Ishikawa (cell line): ENCODE measurements at regions not wholly inside any gene's neighbourhood (a gene's known extent, or its start where the extent isn't known, plus 50 kb on each side); places are given as distances from the start of the nearest gene placed in this dataset.

Experiments used
- CEBPB ChIP-seq: IDR thresholded peaks from 2 replicates; pipeline ENCODE4 v1.6.1; 2012
- CREB1 ChIP-seq: IDR thresholded peaks from 2 replicates; pipeline ENCODE4 v1.6.1; 2012; ENCODE audit warnings: low read depth
- EGR1 ChIP-seq: IDR thresholded peaks from 2 replicates; pipeline ENCODE4 v1.6.1; 2012
- EP300 ChIP-seq: IDR thresholded peaks from 2 replicates; pipeline ENCODE4 v1.6.1; 2012; ENCODE audit warnings: borderline replicate concordance
- FOXM1 ChIP-seq: IDR thresholded peaks from 2 replicates; pipeline ENCODE4 v1.6.1; 2012; ENCODE audit warnings: low read depth, borderline replicate concordance
- NFIC ChIP-seq: IDR thresholded peaks from 2 replicates; pipeline ENCODE4 v1.6.1; 2012
- RAD21 ChIP-seq: IDR thresholded peaks from 2 replicates; pipeline ENCODE4 v1.6.1; 2012; ENCODE audit warnings: low read depth
- TAF1 ChIP-seq: IDR thresholded peaks from 2 replicates; pipeline ENCODE4 v1.6.1; 2012; ENCODE audit warnings: low read depth, mild to moderate bottlenecking
- TEAD4 ChIP-seq: IDR thresholded peaks from 2 replicates; pipeline ENCODE4 v1.6.1; 2012
- YY1 ChIP-seq: IDR thresholded peaks from 2 replicates; pipeline ENCODE4 v1.6.1; 2012; ENCODE audit warnings: low read depth
- TF ChIP-seq, protein P1 (sequence below): IDR thresholded peaks from 2 replicates; pipeline ENCODE4 v1.6.1; 2012

DNA sequence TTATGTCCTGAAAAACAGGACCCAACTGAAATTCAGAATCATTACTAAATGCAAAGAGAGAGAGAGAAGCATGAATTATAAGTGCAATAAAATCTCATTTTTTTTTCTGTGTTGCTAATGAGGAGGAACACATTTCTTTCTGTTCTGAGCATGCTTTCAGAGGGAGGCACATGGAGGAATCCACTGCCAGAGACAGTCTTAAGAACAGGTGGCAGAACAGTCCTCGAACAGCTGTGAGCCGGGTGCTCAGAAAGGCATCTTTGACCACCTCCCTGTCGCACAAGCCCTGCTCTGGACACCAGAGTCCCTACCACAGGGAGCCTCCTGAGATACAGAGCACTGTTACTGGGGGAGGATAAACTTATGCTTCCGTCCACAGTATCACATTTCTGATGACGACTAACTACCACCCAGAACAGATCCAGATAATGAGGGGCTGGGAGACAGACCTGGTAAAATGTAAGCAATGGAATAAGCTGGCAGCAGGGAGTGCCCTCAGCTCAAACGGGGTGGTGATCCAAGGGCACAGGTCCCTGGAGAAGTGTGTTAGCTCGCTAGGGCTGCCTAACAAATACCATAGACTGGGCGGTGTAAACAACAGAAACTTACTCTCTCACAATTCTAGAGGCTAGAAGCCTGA is 134.0 kb downstream of the SLC1A3 start:
- TF ChIP-seq, protein P1, sequence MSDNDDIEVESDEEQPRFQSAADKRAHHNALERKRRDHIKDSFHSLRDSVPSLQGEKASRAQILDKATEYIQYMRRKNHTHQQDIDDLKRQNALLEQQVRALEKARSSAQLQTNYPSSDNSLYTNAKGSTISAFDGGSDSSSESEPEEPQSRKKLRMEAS = no peak
- TF ChIP-seq CEBPB (no peak), TAF1 (no peak), RAD21 (no peak), EP300 (no peak), YY1 (no peak), TEAD4 (no peak), FOXM1 (no peak), NFIC (no peak), EGR1 (no peak), CREB1 (no peak)
